GM12892 (cell line): ENCODE measurements at regions not wholly inside any gene's neighbourhood (a gene's known extent, or its start where the extent isn't known, plus 50 kb on each side); places are given as distances from the start of the nearest gene placed in this dataset.

ENCODE experiments used
- POLR2A ChIP-seq: IDR thresholded peaks from 2 replicates; pipeline ENCODE4 v1.6.1; 2011; ENCODE audit warnings: low read depth, low read length, control low read depth
- POLR2AphosphoS5 ChIP-seq: IDR thresholded peaks from 2 replicates; pipeline ENCODE4 v1.6.1; 2011; ENCODE audit warnings: low read depth, low read length, control low read depth

DNA sequence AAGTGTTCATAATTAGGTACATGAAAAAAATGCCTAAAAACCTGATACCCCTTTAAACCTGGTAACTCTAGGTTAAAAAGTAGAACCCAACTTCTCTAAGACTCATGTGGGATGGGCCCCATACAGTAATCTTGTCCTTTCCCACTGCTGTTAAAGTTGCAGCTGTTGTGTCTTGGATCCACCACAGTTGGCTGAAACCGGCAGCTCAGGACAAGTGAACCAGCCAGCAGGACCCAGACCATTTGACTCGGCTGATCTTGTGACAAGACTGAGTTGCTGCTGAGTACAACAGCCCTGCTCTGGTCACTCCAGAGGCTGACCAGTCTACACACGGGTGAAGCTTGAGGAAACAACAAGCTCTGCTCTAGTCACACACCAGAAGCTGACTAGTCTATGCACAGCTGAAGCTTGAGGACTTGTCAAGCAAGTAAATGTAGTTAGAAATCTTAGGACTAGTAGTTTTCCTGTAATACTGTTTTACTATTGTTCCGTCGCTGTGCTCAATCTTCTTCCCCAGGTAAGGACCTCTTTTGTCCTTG, 60.6 kb downstream of the DHRS2 start:
- TF ChIP-seq POLR2AphosphoS5 (no peak), POLR2A (no peak)
